HG02981 (cell line): ENCODE measurements at regions not wholly inside any gene's neighbourhood (a gene's known extent, or its start where the extent isn't known, plus 50 kb on each side); places are given as distances from the start of the nearest gene placed in this dataset.

Experiments used
- ATAC-seq: cut with Tn5 transposase; IDR thresholded peaks from one replicate; pipeline ENCODE4 v1.9.1; 2021; ENCODE audit warnings: mild to moderate bottlenecking, moderate library complexity; ENCODE audit not compliant: unreplicated experiment

DNA sequence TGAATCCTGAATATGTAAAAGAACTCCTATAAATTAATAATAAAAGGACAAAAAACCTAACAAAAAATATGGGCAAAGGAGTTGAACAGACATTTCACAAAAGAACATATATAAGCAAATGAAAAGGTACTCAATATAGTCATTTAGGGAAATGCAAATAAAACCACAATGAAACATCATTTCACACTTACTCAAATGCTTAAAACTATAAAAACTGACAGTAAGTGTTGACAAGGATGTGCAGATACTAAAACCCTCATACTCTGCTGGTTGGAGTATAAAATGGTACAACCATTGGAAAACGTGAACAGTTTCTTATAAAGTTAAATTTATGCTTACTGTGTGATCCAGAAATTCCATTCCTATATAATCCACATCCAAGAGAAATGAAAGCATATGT lies 247.1 kb downstream of the GXYLT1 start:
- ATAC-seq: no peak

DNA sequence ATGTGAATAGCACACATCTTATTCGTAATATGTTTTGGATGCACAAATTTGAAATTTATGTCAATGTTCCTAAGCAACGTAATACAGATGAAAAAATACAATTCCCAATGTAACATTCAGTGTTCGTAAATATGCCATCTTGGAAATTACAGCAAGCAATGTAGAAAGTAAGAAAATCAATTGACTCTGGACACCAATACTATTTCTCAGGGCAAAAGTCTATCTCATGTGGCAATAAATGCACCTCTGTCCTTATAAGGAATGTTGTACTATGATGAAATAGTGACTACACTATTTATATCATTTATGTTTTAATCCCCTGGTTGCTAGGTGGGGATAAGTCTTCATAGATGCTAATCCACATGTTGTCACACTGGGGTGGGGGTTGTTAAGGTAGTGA lies 251.2 kb downstream of the GXYLT1 start:
- ATAC-seq: no peak

DNA sequence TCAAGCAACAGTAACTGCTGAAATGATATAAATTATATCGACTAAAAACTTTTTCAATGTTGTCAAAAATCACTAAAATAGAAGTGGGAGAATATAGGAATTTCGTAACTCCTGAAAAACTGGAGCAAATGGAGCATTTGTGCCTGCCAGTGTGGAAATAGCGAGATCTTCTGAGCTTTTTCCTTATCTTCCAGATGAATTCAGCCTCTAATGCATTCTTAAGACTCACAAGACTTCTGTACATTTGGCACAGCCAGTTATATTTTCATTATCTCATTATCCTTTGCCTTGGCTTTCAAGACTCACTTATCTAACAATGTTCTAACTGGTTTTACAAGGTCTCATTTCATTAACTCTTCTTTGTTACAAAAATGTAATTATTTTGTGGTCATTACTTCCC lies 252.4 kb downstream of the GXYLT1 start:
- no peak for ATAC-seq

DNA sequence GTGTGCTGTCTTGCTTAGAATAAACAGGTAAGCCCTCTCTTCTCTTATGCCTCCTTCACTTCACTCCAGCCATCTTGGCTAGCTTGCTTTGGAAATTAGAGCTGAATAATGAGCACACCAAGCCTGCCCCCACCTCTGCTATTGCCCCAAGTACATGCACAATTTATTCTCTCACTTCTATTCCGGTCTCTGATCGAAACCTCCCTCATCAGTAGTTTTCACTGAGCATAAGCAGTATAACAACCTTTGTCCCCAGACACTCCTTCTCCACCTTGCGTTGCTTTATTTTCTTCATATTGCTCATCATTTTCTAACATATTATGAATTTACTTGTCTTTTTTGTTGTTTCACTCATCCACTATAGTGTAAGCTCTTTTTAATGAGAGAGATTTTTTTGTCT lies 253.4 kb downstream of the GXYLT1 start:
- ATAC-seq: no peak

DNA sequence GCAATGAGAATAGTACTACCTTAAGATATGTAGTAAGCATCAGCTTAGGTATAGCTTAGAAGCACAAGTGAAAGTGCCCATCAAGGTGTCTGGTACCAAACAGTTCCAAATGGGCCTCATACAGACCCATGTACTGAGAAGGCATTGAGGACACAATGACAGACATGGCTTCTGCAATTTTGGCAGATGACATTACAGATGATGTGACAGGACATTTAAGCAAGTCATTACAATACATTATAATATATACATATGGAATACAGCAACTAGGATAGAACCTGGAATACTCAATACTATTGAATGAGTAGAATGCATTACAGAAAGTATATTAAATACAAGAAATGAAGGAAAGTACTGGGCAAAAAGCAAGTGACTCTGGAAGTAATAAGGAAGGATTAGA lies 256.4 kb downstream of the GXYLT1 start:
- ATAC-seq: no peak

DNA sequence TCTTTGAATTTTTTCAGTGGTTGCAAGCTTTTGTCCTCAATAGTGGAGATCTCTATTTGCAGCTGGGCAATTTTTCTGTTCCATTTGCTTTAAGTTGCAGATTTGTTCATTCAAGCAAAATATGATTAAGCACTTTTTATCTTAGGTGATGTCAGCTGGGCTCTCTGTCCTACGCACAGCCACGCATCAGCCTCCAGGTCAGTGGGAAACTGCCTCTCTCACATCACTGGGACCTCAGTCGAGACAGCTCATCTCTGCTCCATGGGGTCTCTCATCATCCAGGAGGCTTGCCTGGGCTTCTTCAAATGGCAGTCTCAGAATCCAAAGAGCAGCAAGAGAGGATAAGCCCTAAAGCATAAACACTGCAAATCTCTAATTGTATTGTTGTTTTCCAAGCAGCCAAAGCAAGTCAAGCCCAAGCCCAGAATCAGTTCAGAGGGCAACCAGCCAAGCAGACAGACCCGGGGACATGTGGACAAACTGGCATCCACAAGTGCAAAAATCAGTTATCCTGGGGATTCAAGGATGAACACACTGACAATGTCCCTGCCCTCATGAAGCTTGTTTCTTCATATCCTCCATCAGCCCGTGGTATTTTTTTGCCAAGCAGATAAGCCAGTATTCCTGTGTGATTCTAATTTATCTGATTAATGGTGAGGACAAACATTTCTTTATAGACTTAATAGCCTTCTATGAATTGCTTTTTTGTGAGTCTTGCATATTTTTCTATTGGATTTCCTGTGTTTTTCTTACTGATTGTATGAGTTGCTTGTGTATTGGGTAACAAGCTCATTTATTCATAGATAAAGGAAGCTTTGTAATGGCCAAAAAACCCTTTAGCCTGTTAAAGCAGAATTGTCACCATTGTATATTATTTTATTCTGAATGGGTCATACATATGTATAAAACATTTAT lies 262.5 kb downstream of the GXYLT1 start:
- ATAC-seq: no peak

DNA sequence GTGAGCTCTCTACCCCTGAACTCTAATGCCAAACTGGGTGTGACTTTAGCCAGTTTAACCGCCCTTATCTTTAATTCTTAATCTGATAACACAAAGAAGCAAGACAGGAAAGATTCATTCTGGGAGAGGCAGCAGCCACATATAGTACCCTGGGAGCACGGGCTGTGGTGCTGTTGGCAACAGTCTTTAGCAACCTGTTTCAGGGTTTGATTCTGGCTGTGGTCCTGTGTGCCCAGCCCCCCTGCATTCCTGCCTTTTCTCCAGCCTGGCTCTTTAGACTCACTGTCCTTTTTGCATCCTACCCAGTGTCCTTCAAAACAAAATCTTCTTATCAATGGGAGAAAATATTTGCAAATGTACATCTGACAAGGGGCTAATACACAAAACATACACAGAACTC lies 275.2 kb downstream of the GXYLT1 start:
- no peak for ATAC-seq

DNA sequence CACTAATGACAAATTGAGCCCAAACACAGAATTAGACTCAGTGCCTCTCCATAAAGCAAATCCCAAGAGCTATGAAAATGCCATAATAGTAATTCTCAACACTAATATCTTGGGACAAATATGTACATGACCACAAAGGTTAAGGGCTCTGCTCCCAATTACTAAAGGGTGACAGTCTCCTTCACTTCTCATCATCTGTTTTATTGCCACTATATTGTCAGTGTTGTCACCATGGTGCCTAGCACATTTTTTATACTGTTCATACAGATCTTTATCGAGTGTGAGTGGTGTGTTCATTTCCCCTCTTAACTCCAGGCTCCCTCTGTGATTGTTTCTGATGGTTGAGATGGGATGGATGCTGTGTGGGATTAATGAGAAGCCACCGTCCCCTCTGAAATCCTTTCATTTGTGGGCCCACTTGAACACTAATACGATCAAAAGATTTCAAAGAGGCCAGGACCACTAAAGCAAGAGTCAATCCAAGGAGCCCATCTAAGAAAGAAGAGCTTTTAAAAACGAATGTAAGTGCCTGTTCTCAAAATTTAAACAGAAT lies 277.7 kb downstream of the GXYLT1 start:
- no peak for ATAC-seq

DNA sequence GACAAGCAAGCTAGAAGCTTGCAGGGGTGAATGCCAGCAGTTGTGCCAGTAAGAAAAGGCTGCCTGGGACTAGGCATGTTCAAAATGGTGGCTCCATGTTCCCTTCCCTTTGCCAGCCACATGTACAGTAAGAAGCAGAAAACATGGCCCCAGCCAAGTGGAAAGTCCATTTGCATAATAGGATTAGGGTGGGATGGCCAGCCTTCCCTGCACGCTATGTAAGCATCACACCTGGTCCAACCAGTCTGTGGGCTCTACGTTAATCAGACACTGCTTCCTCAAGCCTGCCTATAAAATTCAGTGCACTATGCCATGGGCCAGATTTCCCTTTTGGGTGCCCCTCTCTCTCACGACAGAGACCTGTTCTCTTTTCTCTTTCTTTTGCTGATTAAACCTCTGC lies 288.4 kb downstream of the GXYLT1 start:
- ATAC-seq: no peak

DNA sequence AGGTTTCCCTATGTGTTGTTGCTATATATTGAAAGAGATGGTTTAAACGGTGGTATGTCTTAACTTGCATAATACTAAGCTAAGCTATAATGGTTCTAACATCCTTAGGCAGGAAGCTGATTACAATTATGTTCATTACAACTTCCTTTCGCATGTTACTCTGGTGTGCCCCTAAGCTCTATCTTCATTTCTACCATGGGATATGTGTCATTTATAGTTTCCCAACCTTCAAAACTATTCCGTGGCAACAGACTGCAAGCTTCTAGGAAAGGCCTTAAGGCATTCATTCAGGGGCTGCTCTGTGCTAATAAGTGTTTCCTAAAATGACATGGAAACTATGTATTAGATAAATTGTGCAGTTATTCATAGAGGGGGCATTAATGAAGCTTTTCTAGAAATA lies 294.6 kb downstream of the GXYLT1 start:
- no peak for ATAC-seq

DNA sequence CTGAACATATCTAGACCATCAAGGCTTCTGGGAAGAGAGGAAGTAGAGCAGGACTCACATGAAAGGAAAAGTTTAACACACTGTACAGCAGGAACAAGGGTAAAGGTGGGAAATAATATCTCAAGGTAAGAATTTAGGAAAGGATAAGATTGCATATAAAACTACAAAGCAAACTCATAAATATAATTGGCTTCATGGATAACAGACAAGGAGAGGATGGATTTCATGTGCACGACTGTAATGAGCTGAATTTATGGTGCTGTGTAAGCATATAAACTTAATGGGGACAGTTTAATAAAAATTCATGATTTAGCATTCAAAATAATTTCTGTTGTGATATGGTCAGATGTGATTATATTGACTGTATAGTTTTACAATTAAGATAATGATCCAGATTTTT lies 298.0 kb downstream of the GXYLT1 start:
- ATAC-seq: no peak

DNA sequence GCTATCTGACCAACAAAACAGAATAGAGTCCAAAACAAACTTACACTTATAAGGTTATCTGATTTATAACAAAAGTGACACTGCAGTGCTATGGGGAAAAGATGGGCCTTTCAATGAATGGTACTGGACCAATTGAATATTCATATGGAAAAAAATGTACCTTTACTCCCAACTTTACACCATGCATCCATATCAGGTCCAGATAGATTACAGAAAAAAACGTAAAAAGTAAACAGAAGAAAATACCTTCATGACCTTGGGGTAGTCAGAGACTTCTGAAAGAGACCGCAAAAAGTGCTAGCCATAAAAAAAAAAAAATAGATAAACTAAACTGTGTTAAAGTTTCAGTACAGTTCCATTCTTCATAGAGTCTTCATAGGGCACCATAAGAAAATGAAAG lies 308.3 kb downstream of the GXYLT1 start:
- ATAC-seq: no peak

DNA sequence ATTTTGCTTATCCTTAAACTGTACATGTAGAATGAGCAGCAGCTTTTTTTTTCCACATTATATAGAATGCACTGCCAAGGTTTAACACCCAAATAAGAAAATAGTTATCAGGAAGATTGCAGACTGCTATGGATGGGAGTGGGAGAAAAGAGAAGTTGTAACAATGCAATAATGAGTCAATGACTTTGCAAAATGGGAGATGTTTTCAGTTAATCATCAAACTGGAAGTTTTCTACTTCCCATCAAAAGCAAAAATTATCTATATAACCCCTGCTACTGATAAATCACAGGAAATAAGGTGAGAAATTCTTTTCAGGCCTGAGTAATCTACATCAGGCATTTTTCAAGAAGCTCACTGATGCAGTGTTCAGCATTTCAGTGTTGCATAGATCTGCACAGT lies 309.1 kb downstream of the GXYLT1 start:
- ATAC-seq: no peak

DNA sequence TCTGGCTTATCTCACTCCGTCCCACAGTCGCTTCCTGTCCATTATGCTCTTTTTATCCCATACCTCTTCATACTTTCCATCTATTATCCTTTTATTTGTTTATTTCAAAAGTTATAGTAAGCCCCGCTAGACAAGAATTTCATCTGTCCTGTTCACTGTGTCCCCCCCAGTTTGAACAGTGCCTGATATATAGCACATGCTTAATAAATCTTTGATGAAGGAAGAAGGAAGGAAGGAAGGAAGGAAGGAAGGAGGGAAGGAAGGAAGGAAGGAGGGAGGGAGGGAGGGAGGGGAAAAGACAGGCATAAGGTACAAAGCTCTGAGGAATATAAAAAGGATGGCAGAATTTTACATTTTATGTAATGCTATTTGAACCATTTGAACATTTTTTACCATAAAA lies 324.7 kb downstream of the GXYLT1 start:
- ATAC-seq: no peak

DNA sequence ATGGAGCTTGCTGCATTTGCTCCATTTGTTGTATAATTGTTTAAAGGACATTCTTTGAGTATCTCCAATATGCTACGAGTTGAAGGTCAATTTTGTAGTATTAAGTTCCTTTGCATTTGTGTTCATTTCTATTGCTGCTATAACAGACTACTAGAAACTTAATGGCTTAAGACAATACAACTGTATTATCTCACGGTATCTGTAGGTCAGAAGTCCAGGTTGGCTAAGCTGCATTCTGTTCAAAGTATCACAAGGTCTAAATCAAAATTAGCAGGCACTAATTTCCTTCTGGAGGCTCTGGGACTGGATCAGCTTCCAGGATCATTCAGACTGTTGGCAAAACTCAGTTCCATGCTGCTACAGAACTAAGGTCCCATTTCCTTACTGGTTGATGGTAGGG lies 340.6 kb downstream of the GXYLT1 start:
- no peak for ATAC-seq

DNA sequence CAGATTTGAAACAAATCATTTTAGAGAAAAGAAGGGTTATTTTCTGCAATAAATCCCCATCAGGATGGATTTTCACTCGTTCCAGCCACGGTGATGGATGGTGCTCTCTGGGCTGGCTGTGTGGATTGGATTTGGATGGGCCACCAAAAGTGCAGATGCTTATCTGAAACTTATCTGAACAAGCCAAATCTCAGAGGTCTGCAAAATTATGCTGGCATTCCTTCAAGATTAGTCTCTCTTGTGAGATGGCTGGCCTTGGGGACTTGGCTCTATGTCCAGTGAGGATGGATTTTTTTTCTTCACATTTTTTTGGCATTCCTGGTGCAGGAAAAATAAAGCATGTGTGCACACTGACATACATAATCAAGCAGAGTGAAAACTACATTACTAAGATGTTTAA lies 341.9 kb downstream of the GXYLT1 start:
- ATAC-seq: no peak

DNA sequence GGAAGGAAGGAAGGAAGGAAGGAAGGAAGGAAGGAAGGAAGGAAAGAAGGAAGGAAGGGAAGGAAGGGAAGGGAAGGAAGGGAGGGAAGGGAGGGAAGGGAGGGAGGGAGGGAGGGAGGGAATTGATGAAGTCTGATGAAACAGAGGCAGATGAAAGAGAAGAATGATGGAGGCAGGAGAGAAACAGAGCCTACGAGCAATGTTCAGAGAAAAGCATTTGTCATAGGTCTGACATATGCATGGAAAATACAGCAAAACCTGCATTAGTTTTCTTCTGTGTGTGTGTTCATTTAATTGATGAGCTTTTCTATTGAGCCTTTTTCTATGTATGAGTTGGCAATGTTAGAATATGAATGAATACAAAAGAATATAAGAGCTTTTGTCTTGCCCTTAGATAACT lies 343.4 kb downstream of the GXYLT1 start:
- ATAC-seq: no peak

DNA sequence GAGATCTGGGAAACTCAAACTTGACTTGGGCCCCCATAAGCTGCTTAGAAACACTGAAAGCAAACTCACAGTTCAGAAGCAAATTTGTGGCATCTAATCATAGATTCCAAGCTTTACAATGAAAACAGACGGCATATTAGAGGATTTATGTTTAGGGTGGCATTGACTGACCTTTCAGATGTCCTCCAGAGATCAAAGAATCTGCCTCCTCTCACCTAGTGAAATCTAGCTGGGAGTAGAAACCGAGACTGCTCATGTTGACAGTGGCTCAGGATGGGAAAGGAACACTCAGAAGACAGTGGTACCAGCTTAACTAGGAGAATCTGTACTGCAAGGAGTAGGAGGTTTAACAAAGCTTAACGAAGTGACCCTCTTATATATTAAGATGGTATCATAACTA lies 345.0 kb downstream of the GXYLT1 start:
- ATAC-seq: no peak

DNA sequence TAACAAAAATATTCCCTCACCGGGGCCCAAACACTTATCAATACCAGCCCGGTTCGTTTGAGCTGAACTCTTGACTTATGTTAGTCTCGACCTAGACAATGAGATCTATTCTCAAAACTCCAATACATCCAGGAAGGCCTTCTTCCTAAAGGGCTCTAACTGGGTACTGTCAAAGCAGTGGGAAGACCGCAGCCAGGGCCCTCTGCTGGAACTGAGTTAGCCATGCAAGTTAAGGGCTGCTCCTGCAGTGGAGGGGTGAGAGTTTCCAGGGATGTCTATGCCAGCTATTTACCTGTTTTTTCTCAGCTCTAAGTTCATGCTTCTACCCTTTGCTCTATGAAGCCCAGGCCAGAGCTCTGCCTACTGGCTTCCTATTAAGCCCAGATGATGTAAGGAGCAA lies 348.8 kb downstream of the GXYLT1 start:
- no peak for ATAC-seq

DNA sequence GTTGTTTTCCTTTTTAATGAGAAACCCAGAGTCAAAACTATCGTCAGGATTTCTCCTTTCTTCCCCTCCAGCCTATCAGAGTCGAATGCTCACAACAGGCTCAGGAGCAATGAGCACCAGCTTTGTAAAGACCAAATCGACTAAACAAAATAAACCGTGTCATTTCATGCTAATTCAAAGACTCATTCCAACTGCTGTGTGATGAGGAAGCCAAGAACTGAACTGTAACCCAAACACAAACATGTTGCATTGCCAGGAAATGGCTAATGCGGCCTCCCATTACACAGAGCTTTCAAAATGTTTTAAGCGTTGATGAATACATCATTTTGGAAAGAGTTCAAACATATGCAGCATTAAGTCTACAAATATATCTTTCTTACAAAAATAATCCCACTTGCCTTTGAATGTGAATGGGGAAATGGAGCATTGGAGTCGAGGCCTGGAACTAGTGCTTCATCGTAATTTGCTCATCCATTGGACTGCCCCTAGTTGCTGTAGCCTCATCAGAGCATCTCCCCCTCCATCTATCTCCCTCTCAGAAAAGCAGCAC lies 349.5 kb downstream of the GXYLT1 start:
- ATAC-seq: no peak

DNA sequence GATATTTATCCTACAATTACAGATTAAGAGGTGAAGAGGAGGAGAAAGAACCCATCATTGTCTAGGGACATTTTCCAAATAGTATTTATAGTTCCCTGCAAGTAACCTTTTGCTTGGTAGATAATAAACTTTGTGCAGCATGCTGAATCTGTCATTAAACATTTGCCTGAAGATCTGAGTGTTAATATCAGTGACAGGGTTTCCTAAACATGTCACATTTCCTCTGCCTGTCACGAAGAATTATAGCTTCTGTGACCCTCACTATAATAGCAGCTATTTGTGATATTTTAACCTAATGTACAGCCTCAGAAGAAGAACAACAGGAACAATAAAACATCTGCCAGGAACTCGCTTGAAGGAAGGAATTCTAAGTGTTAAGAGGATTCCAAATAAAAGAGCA lies 350.3 kb downstream of the GXYLT1 start:
- ATAC-seq: no peak

DNA sequence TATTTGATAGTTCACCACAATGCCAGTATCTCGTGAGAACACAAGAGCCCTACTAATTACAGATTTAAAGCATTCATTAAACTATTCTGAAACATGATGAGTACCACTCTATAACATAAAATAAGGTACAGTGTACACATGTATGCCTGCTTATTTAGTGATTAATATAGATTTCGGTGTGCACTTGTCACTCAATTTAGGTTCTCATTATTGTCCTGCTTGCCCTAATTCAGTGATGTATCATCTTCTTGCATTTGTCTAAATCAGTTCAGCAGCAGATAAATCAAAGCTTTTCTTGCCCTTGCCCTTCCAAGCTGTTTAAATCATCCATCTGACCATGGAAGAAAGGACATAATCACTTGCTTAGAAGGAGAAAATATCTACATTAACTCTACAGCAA lies 359.7 kb downstream of the GXYLT1 start:
- no peak for ATAC-seq
